GM19463 (cell line): ENCODE measurements at regions not wholly inside any gene's neighbourhood (a gene's known extent, or its start where the extent isn't known, plus 50 kb on each side); places are given as distances from the start of the nearest gene placed in this dataset.
A peak's percentile ranks its signal among the peaks of the same experiment; 100 is the strongest.
"Not testable (repeated sequence)": the region's sequence is repeated elsewhere in the genome, so short reads cannot be mapped to it uniquely, and the experiment has no call there.

Experiments used
- ATAC-seq: cut with Tn5 transposase; IDR thresholded peaks from one replicate; pipeline ENCODE4 v1.9.1; 2021; ENCODE audit warnings: mild to moderate bottlenecking, moderate library complexity; ENCODE audit not compliant: unreplicated experiment

DNA sequence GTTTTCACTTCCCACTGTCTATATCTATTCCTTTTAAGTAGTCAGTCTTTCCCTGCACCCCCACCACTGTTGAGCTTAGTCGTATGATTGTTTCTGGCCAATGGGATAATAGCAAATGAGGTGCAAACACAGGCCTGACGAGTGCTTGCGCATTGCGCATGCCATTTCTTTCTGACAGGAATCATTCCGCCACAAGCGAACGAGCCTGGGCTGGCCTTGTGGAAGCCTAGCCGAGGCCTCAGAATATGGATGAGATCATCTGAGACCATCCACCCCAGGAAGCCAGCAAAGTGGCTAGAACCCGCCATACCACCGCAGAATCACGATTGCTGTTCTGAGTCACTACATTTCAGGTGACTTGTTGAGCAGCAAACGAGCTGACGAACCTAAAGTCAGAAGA, 52.2 kb upstream of the PRL start:
- ATAC-seq, result no peak

DNA sequence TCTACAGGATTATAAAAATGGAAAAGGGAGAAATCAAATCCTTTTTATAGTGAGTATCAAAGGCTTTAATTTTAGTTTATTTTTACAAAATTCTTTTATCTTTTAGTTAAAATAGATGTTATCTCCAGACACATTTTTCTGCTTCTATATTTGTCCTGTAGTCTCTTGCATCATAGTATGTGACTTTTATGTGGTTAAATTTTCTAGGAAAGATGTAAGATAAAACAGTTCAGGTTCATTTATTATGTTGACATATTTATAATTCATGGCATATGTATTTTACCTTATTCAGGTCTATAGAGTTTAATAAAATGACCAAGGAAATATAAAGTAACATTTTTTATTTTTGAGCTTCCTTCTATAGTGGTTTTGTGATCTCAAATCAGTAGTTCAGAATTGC, 52.7 kb upstream of the PRL start:
- ATAC-seq, result no peak

DNA sequence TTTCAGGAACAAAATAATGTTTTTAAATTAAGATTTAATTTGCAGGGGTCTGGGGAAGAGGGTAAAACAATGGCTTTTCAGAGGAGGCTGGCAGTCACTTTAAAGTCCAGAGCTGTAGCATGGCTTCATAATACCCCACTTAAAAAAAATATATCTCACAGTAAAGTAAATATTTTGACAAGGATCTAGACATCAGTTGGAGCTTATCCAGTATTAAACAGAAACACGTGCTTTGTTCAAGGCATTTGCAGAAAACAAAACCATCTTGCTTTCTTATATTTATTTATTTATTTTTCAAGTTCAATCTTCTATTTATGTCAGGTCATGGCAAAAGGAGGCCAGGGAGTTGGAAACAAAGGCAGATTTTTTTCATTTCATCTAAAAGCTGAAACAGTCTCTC, 53.3 kb upstream of the PRL start:
- ATAC-seq, result no peak

DNA sequence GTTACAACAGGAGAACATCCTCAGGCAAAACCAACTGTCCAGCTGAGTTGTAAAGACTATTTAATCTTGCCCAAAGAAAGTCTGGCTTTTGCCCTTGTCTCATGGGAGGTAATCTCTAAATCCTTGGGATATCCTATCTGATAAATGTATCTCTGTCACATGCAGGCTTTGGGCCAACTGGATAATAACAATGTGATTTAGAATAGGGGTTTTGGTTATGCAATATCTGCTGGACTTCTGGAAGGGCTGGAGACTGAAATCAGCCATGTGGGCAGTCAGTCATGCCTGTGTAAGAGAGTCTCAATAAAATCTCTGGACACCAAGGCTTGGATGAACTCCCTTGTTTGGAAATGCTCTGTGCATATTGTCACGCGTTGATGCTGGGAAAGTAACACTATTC, 56.3 kb upstream of the PRL start:
- ATAC-seq, result no peak

DNA sequence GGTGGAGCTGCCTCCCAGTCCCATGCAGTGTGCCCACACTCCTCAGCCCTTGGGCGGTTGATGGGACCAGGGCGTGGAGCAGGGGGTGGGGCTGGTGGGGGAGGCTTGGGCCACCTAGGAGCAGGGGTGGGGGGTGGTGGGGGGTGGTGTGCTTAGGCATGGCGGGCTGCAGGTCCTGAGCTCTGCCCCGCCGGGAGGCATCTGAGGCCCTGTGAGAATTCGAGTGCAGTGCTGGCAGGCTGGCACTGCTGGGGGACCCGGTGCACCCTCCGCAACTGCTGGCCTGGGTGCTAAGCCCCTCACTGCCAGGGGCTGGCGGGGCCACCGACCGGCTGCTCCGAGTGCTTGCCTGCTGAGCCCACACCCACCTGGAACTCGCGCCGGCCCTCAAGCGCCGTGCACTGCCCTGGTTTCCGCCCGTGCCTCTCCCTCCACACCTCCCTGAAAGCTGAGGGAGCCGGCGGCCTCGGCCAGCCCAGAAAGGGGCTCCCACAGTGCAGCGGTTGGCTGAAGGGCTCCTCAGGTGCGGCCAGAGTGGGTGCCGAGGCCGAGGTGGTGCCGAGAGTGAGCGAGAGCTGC, 59.6 kb upstream of the PRL start:
- no peak for ATAC-seq

DNA sequence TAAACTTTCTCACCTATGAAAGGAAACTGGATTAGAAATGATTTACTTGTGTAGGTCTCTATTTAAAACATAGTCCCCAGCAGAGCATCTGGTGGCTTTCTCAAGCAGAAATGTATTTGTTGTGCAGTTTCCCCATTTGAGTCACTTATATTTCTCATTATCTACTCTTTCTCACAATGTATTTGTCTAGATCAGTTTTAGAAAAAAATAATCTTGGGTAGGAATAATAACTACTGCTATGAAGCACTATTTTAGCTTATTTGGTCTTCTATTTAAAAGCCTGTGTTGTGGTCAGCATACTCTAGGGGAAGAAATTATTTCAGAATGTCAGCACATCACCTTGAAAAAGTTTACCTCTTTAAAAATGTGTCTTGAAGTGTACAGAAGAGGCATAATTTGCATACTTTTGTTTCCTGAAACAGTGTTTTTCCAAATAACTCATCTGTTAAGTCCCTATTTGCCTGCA, 60.9 kb upstream of the PRL start:
- ATAC-seq, result peak; percentile 71

DNA sequence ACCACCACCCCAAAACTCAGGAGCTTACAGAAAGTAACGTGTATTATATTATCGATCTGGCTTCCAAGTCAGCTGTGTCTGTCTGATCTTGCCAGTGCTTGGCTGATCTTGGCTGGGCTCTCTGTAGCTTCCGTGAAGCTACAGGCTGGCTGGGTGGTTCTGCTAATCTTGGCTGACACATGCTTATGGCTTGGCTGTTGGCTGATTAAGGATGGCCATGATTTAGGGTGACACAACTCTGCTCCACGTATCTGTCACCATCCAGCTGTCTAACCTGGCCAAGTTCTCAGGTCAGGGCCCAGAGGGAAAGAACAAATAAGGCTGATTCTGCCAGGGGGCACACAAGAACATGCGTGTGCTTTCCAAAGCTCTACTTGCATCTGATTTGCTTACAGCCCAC, 64.7 kb upstream of the PRL start:
- no peak for ATAC-seq

DNA sequence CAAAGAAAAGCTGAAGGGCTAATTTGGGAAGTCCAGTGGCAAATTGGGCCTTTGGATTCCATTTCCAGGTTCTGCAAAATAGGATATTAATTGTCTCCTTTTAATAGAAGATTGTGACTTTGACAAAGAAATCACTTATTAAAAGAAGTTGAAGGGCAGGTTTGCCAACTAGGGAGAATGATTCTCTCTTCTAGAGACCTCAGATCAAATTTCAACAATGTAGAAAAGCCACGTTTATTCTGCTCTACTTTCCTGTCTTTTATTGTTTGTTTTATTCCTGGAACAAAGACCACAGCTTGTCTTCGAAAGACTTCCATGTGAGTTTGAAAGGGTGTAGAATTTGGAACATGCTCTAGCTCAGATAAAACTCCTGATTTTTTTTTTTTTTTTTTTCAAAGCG, 65.5 kb upstream of the PRL start:
- no peak for ATAC-seq

DNA sequence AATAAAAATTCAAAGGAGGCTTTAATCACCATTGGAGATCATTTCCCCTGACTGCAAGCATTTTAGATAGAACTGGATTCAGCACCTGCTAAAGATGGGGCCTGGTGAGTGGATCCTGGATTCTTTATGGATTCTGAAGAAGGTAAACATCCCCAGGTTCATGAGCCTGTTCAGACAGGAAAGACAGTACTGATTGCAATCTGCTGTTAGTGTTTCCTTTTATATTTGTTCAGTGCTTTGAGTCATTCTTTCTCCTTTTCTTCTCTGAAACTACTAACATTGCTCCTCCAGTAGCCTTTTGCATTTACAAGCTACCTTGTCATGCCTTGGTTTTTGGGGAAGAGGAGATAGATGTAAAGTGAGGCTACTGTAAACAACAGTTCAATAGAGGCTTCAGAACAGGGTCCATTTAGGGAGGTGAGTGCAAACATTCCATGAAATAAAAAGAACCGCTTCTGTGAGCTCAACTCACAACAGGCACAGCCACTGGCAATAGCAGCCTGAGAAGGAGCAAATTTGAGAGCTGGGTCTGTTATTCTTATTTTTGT, 66.4 kb upstream of the PRL start:
- no peak for ATAC-seq

DNA sequence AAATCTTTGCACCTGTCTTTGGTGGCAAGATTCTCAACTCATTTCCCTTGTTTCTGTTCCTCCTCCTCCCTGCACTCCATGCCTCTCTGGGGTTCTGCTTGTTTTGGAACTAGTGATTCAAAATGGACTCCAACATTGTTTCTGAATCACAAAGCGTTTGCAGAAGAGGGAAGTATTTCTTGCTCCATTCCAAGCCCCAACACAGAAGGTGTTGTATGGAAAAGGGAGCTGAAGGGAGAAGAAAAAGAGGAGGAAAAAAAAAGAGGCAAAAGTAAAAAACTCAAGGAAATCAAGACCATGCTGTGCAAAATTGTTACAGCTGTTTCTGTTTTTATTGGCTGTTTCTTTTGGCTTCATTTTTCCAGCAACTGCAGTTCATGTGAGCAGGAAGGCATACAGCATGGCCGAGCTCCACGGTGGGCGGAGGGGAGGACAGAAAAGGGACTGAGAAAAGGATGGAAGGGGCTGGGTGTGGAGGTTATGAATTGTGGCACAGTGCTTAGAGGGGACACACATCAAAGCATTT, 66.9 kb upstream of the PRL start:
- no peak for ATAC-seq

DNA sequence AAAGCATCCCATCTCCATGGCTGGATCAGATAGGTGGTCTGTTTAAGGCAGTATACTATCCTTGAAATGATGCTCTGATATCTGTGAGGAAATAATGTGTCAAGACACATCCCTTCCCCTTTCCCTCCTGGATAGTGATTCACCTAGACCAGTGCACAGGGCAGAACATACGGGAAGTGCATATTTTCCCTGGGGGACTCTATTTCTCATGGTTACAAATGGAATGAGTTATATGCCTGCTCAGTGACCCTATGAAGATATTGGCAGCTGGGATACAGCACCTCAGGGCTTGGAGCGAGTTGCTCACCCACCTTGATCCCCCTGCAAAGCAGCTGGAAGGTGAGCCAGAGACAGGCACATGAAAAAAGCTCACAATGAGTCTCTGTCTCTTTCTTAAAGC, 67.5 kb upstream of the PRL start:
- ATAC-seq, result no peak

DNA sequence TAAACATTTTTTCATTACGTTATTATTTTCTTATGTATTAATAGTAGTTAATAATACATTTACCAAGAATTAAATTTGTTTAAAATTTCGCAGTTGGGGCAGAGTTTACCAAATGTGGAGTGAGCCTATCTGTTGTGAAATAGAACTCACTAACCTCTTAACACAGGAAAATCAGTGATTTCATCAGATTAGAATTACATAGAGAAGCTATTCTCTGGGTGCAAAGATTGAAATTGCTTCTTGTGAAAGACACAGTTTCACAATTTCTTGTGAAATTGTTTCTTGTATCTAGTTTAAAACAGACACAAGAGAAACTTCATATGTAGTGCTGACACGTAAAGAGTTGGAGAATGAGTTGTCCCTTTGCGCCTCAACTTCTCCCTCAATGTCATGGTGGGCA, 69.4 kb upstream of the PRL start:
- no peak for ATAC-seq

DNA sequence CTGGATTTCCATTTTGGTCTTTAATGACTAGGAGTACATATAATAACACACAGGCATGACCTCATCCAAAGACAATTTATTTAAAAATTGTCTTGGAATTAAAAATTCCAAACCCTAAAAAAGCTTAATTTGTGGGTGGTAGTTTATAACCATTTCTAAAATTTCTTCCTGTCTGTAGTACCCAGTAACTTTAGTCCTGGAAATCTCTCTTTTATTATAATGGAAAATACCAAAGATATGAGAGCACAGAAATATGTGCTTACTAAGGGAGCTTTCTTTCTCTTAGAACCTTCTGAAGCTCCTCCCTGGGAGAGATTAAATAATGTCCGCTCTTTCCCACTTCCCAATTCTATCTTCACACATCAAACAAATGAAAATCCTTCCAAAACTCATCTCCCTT, 70.5 kb upstream of the PRL start:
- no peak for ATAC-seq

DNA sequence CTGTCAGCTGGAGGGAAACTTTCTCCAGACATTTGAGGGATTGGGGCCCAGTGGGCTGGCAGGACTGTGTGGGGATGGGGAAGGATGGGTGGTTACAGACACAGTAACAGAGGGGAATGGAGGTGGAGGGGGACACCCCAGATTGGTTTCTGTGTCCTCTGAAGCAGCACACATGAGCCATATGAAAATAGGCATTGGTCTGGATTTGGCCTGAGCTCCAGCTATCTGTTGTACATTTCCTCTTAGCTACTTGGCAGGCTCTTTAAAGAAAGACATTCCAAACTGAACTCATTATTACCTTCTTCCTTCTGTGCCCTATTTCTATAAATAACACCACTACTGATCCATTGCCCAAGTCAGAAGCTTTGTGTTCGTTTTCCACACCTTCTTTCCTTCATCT, 72.0 kb upstream of the PRL start:
- ATAC-seq, result no peak

DNA sequence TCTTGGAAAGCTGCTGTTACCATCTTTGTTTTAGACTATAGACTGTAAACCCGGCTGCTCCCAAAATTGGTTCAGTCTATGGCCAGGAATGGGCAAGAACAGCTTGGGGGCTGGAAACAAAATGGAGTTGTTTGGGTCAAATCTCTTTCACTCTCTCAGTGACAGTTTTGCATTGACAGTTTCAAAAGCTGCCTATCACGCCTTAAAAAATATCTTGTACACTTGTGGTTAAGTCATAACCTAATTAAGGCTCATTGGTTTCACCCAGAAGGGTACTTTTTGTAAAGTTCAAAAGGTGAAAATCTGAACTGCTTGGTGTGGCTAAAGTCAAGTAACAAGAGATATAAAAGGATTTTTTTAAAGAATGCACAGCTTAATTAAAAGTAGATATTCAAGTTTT, 76.1 kb upstream of the PRL start:
- peak; percentile 97 for ATAC-seq

DNA sequence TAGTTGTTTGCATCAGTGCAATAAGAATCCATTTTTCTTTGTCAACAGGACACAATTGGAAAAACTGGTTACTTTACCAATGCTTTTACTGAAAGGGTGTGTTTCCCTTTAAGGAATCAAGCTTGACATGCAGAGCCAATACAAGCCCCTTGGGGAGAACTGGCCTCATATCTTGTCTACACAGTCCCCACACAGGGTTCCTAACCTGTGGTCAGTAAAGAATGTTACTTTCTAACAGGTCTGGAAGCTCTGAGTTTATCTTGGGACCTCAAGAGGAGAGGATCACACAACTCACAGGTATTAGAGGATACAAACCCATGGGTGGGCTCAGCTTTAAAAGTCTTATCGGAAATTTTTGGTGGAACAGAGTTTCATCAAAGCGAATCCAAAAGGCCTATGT, 78.1 kb upstream of the PRL start:
- not testable (repeated sequence) for ATAC-seq

DNA sequence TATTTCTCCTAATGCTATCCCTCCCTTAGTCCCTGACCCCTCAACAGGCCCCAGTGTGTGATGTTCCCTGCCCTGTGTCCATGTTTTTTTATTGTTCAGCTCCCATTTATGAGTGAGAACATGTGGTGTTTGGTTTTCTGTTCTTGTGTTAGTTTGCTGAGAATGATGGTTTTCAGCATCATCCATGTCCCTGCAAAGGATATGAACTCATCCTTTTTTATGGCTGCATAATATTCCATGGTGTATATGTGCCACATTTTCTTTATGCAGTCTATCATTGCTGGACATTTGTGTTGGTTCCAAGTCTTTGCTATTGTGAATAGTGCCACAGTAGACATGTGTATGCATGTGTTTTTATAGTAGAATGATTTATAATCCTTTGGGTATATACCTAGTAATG, 79.5 kb upstream of the PRL start:
- ATAC-seq, result not testable (repeated sequence)

DNA sequence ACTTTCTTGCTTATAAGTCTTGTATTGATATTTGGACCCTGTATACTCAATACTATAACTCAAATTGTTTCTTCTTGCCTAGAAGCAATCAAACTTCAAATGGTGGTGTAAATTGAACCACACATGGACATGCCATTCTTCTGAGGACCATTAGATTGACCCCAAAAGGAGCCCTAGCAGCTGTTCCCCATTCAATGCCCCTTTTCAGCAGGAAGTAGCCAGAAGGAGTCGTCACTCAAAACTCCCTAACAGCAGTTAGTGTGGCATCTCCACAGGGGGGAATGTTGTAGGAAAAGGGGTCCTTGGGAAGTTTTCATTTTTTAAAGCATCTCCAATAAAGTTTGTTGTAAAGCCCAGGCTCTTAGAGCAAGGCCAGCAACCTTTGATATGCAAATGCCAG, 81.7 kb upstream of the PRL start:
- not testable (repeated sequence) for ATAC-seq

DNA sequence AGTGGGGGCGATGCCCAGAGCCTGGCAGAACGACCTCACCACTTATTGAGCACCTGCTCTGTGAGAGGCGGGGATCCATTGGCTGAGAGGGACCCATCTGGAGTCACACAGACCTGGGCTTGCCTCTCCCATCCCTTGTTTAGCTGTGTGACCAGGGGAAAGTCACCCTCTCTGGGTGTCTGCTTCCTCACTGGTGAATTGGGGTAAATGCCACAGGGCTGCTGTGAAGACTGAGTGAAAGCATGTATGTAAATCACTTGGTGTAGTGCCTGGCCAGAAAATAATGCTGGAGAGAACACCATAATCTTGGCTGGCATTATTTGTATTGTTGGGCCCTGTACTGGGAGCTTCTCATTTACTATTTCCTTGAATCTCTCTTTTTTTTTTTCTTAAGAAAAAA, 83.4 kb upstream of the PRL start:
- no peak for ATAC-seq

DNA sequence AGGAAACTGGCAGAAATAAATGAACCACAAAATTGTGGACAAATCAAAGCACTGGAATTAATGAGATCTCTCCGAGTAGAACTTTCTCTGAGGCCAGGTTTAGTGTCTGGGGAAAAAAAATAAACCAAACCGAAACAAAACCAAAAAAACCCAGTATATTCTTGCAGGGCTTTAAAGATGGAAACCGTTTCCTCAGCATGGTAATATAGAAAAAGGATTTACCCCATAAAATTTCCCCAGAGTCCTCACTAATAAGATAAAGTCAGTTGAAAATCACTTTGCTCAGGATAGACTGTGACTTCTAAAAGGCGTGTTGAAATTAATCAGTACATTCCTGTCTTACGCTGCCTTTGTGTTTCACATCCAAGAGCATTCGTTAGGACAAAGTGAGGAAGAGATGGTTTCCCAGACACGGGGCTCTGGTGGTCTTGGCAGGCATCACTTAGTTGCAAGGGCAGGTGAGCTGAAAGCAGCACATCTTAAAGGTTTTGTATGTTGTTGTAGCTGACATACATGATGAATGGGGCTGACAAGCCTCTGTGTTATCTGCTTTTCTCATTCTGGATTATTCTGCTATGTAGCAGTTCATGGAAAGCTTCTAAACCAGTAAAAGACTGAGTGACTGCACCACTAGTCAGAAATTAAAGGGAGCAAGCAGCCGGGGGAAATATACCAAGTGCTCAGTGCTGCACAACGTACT, 85.2 kb upstream of the PRL start:
- ATAC-seq, result no peak

DNA sequence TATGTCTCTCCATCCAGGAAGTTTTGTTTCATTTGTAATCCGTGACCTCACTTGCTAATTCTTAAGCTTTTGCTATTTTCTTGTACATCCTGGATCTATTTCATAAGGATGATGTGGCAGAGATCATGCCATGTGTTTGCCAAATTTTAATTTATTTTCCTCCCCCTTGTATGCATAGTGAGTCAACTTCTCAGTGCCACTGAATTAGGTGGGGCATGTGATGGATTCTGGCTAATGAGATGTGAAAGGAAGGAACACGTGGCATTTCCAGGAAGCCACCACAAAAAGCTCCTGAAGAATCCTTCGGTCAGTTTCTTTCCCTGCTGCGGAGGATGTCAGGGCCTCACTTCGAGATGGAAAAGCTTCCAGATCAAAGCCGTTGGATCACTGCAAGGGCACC, 86.2 kb upstream of the PRL start:
- ATAC-seq, result no peak

DNA sequence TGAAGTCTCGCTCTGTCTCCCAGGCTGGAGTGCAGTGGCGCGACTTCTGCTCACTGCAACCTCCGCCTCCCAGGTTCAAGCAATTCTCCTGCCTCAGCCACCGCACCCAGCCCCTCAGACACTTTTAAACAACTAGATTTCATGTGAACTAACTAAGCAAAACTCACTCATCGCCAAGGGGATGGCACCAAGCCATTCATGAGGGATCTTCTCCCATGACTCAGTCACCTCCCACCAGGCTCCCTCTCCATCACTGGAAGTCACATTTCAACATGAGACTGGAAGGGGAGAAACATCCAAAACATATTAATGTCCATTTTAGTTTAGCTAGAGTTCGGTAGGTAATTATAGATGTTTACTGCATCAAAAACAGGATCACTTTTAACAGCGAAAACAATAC, 95.9 kb upstream of the PRL start:
- no peak for ATAC-seq

DNA sequence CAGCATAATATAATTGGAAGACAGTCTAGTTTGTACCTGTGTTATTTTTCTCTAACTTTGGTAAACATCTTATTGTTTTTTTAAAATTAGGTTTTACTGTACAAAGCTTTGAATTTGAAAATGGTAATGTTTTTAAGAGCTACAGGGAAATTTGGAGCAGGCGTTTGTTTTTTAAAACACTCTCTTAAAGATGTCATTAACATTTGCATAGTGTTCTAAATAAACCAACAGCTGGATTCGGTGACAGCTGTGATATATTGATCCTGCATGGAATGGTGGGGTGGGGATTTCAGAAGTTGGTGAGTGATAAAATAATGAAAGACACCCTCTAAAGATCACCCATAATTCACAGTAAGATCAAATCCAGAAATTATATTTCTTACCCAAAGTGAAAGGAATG, 97.9 kb upstream of the PRL start:
- ATAC-seq, result no peak
